ENCODE measurements at regions not wholly inside any gene's neighbourhood (a gene's known extent, or its start where the extent isn't known, plus 50 kb on each side); places are given as distances from the start of the nearest gene placed in this dataset.
A peak's percentile ranks its signal among the peaks of the same experiment; 100 is the strongest.

- TF ChIP-seq ZNF513 (CRISPR knock-in tag; conservative IDR thresholded peaks at IDR 0.05) (no peak), ZNF460 (CRISPR knock-in tag; IDR thresholded peaks at IDR 0.05; ENCODE audit: borderline replicate concordance) (peak; percentile 24; the same call in 1 of the 2 replicates), TSC22D2 (CRISPR knock-in tag; IDR thresholded peaks at IDR 0.05; ENCODE audit: borderline replicate concordance) (no peak; the same call in 1 of the 2 replicates), ZNF512B (CRISPR knock-in tag; IDR thresholded peaks at IDR 0.05; ENCODE audit: borderline replicate concordance) (peak; percentile 96), ZNF558 (CRISPR knock-in tag; IDR thresholded peaks at IDR 0.05; ENCODE audit: borderline replicate concordance) (no peak), ZNF749 (CRISPR knock-in tag; IDR thresholded peaks at IDR 0.05; ENCODE audit: borderline replicate concordance) (no peak), ZNF724P (CRISPR knock-in tag; IDR thresholded peaks at IDR 0.05; ENCODE audit: borderline replicate concordance) (0 out of 2 replicates have a peak, but pooled peaks have one; percentile 38), HMG20B (CRISPR knock-in tag; conservative IDR thresholded peaks at IDR 0.05) (no peak), PHB2 (IDR thresholded peaks at IDR 0.05; ENCODE audit: partially characterized antibody) (no peak), ZNF572 (CRISPR knock-in tag; IDR thresholded peaks at IDR 0.05) (peak; percentile 88), ZNF451 (CRISPR knock-in tag; IDR thresholded peaks at IDR 0.05) (peak; percentile 71), ZNF407 (CRISPR knock-in tag; IDR thresholded peaks at IDR 0.05; ENCODE audit: not compliant biosample characterization) (peak; percentile 72)
Measured at GRCh38 chr6:167420858-167421766, 96.2 kb downstream of the TTLL2 start (continued).
